NCI-H2196 (cell line): ENCODE measurements at regions not wholly inside any gene's neighbourhood (a gene's known extent, or its start where the extent isn't known, plus 50 kb on each side); places are given as distances from the start of the nearest gene placed in this dataset.

ENCODE experiments used
- DNase-seq: peaks from one replicate; lab custom pipeline; 2025; ENCODE audit not compliant: unreplicated experiment; lab: John Stamatoyannopoulos, UW

DNA sequence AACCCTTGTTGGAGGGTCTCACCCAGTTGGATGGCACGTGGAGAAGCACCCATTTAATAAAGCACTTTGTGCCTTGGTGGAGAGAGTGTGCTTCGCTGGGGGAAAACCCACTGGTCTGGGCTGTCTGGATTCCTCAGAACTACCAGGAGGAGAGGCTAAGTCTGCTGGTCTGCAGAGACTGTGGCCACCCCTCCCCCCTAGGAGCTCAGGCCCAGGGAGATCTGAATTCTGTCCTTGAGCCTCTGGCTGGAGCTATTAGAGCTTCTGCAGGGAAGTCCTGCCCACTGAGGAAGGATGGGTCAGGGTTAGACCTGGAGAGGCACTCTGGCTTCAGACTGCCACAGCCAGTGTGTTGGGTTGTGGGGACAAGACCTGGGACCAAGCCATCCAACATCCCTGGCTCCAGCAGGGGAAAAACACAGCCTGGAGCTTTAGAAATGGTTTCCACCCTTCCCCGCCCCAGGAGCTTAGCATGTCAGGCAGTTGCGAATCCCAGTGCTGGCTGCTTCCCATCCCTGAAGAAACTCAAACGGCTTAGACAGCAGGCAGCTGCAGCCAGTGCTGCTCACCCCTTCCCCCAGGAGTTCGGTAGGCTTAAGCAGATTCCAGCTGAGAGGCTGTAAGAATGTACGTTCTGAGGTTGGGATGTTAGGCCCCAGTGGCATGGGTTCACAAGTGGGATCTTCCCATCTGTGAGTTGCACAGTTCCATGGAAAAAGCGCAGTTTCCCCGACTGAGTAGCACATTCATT is 288.3 kb downstream of the TGFB2 start:
- no peak for DNase-seq

DNA sequence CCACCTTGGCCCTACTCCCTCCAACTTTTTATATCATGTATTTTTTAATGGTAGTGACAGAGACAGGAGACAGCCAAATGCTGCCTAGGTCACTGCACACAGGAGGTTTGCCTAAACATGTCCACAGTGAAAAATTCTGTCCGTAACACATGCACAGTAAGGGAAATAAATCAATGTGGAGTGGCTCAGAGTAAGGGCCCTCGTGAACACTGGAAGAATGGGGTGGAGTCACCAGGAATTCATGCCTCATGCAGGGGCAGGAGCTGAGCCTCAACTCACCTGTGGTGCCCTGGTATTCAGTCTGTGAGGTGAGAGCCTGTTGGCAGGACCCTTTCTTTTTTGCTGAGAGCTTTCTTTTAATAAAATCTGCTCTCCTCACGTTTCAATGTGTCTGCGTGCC is 289.1 kb downstream of the TGFB2 start:
- no peak for DNase-seq

DNA sequence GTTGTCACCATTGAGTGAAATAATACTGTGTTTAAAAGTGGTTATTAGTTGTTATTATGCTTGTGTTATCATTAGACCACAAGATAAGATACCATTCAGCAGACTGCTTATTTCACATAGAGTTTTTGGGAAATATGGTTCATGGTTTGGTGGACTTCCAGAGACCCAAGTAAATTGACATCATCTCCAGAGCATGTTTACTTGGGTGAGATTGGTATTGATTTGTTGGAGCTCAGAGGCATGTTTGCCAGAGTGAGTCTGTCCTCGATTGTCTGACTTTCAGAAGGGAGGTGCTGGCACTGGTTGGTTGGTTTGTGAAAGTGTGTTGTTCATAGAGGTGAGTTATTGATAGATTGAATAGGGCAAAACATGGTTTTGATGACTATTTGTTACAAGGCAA is 291.4 kb downstream of the TGFB2 start:
- DNase-seq, result no peak

DNA sequence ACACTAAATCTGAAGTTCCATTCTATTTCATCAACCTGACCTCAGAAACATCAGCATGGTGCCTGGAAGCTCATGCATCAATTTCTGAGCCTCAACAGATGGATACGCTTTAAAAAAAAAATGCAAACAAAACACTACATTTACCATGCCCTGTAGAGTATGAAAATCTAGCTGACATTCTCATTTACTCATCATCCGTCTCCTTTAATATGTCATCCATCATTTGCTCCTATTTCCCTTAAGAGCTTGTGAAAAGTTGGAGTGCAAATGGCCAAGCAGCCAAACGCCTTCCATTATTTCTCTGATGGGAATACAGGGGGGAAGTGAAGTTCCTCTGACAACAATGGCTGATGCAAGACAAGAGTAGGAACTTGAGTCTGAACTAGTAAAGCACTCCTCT is 295.0 kb downstream of the TGFB2 start:
- DNase-seq, result no peak

DNA sequence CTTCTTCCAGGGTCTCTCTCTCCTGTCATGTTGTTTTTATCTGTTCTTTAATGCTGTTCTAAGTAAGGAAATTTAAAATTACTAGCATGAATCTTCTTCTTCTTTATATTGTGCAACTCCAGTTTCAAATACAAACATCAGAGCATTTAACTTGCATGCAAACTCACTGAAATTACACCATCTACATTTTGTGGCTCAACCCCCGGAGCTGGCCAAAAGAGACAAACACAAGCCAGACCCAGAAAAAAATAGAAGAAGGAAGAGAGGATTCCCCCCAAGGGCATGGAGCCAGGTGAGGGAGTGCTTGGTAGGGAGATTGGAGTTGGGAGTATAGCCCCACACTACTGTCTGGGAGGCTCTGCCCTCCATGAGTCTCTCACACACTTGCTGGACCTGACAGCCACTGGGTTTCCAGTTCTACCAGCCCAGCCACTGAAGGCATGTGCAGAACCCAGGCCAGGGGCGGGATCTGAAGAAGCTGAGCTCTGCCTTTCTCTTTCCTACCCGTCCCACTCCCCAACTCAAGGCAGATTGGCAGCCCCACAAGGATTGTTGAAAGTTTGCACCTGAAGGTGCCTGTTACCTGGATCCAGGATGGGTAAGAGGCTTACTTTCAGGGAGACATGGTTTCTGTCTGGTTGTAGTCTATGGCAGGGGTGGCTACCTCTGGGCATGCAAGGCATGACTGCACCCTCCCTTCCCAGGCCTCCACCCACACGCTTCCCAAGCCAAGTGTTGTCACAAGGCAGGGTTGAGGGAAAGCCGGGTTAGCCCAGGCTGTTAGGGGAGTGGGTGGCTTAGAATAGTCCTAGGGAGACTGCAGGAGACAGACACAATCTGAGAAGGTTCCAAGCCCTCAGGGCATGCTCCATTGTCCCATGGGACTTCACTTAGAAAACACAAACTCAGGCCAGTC is 297.2 kb downstream of the TGFB2 start:
- DNase-seq, result no peak

DNA sequence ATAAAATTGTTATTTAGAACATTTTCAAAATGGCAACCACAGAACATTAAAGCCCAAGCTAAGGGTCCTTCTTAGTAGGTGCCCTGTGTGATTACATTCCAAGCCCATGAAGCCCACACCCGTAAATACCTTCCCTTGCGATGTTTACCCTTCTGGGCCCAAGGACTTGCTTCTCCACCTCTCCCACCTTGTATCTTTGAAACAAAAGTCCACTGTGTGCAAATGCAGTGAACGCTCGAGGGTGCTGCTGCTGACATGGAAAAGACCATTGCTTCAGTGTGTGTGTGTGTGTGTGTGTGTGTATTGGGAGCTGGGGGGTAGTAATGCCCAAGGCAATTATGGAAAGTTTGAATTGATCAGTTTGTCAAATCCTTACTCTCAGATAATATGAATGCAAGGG is 298.1 kb downstream of the TGFB2 start:
- no peak for DNase-seq

DNA sequence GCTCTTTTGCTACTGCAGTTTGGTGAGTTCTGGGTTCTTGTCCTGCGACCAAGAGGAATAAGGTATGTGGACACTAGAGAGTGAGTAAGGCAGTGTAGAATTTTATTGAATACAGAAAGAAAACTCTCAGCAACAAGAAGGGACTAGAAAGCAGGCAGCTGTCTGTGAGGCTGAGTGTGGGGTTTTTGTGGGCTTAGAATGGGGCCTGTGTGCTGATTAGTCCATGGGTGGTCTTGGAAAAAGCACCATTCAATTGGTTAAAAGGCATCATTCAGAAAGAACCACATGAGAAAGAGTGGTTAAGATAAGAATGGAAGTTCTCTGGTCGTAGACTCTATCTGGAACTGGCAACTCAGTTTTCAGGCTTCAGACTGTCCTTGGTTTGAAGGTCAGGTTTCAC is 298.8 kb downstream of the TGFB2 start:
- DNase-seq, result no peak

DNA sequence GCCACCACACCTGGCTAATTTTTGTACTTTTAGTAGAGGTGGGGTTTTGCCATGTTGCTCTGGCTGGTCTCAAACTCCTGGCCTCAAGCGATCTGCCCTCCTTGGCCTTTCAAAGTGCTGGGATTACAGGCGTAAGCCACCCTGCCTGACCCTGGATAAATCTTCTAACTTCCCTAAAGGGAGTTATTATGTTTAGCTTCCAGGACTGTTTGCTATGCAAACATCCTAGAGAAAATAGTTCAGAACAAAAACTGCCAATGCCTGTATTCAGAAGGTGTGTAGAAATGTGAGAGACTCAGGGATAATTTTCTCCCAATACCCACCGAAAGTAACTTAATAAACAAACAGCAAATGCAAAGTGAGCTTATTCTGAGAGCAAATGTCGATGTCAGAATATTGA is 301.2 kb downstream of the TGFB2 start:
- DNase-seq, result no peak

DNA sequence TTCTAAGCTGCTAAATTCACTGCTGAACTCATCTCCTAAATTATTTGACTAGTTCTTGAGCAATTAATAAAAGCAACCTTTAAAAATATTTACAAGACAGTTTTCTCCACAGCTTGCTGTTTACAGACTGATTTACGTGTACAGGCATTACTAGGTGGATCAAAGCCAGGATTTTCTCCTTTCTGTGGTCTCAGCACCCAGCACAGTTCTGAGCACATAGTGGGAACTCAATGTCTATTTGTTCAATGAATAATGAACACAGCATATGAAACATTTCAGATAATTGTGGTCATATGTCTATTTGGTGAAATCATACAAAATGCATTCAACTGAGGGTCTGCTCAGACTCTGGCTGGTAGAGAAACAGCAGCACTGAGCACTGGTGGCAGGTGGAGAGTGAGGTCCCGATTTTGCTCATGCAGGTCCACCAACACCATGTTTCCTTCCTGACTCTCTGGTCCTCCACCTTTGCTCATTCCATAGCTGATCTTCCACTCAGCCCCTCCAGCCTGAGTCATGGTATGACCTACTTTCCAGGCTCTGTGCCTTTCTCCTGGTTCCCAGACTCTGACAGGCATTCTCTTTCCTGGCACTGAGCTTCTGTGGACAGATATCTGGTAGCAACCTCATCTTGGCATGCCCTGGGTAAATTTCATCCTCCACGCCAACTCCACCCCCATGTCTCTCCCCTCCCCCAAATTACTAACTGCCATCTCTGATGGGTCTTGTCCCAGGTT is 311.3 kb downstream of the TGFB2 start:
- DNase-seq, result no peak

DNA sequence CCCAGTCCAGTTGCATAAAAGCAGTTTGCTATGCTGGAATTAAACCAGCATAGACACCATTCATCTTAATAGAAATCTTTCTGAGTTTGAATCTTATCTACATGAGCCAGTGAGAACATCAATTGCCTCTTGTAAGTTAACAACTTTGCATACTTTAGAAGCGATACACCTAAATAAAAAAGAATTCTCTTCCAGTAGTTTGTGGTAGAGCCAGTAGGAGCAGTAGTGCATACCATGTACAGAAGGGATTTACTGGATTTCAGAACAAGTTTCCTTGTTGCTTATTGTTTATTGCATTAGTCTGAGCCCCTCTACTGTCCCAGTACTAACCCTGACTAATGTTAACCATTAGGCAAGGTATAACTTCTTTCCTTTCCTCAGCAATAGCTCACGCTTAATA is 313.1 kb downstream of the TGFB2 start:
- DNase-seq, result no peak

DNA sequence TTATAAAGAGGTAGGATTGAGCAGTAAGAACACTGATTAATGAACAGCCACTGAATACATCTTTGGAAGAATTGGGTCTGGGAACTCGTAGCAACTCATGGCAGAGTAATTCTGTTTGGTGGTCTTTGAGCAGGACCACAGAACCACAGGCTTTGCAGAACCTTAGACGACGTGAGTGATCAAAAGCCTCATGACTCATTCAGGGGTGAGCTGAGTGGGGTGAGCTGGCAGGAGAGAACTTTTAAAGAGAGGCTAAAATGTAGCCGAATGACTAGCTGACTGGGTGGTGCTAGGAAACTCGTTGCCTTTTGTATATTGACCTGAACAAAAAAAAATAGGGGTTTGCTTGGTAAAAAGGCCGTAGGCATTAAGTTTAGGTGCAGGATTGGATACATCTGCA is 313.8 kb downstream of the TGFB2 start:
- no peak for DNase-seq

DNA sequence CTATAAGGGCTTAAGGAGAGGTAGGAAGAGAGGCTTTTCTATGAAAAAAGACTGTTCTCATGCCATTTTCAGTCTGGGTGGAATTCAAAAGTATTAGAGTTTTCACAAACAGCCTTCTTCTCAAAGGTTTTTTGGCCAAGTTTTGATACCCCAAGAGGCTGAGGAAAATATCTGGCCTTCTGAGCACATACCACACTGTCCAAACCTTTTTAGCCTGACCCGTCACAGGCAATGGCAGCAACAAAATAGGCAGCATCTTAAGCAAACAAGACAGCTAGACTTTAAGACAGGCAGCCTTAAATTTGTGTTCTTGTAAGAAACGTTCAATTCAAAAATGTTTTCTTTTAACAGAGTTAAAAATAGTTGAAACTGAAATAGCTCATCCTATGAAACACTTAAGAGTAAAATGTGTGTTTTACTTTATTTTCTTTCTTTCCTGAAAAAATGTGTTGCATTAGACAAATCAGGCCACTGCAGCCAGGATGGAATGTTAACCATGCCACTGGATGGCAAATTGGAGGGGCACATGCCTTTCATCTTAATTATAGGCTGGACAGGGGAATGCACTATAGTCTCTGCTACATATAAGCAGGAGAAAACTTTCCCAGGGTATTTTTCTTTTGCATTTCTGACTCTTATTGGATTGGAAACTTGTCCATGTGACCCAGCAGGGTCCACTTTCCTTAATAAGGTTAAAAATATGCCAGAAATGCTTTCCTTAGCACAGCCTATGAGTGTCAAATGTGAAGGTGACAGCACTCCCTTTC is 315.0 kb downstream of the TGFB2 start:
- no peak for DNase-seq

DNA sequence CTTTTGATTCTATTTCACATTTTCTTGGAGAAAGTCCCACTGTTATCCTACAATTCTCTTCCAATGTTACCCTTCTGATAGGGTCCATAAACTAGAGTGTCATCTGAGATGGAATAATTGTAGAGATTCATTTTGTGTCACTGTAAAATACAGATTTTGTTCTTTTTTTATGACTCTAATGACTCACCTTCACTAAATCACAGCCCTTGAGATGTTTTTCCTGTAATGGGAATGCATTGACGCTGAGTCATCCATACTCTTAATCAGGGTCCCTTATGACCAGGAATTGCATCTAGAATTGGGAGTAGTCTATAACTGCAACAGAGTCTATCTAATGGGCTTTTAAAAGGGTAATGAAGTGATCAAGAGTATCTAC is 315.5 kb downstream of the TGFB2 start:
- DNase-seq, result no peak

DNA sequence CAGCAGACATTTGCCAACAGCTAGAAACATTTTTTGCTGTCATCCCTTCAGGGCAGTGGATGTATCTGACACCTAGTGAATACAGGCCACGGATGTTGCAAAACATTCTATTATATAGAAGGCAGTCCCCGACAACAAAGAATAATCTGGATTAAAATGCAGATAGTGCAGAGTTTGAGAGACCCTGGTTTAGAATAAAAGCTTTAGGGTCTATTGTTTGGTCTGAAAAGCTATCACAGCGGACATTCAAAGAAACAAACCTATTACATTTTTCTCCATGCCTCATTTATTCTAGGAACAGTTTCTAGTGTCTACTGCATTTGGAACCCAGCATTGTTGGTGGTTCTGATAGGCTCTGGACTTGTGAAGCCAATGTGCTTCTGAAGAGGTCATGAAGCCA is 316.3 kb downstream of the TGFB2 start:
- no peak for DNase-seq

DNA sequence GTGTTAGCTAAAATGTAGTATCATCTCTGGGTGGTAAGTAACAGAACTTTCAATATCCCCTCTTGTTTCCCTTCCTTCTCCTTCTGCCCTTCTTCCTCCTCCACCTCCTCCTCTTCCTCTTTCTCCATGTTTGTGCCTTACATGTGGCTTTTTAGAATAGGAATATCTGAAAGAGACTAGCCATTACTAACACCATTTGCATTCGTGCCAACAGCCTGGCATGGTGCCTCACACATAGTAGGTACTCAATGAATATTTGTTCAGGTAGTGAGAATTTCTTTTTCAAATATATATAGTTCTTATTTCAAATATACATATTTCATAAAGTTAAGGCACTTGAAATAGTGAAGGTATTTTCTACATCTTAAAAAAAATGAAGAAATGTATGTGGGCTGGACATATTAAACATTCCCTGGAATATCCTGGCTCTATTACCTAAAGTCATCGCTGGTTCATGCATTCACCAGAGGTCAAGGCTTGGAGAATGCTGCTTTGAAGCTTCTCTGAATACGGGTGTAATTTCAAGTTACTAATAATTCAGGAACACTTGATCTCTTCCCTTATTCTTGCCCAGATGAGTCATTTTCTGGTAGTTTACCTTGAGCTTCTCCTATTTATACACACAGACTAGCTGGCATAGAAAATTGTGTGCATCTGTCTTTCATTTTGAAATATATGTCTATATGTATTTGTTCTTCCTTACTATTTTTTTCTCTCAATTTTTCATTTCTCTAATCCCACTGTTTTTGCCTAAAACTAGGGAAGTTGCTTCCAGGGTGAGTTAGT is 319.4 kb downstream of the TGFB2 start:
- no peak for DNase-seq

DNA sequence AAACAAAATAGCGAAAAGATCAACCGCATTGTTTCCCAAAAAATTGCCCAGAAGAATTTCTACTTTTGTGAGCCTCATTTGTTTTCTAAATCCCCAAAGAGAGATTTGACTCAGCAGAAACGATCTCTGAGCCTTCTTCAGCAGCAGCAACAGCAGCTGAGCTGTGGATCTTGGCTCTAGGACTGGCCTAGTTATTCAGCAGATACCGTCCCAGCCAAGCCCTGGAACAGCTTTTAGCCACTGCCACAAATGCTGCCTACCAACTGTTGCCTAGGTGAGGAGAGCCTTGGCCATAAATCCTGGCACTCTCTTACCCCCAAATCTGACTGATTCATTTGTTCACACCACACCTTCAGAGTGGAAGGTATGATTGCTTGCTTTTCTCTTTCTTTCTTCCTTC is 320.1 kb downstream of the TGFB2 start:
- no peak for DNase-seq

DNA sequence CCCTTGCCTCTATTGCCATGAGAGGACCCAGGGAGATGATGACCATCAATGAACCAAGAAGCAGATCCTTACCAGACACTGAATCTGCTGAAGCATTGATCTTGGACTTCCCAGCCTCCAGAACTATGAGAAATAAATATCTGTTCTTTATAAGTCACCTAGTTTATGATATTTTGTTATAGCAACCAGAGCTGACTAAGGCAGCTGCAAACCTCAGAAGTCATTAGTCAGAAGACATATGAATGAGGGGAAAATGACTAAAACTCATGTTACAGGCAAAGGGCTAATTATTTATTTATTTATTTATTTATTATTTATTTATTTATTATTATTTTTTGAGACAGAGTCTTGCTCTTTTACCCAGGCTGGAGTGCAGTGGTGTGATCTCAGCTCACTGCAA is 321.1 kb downstream of the TGFB2 start:
- no peak for DNase-seq

DNA sequence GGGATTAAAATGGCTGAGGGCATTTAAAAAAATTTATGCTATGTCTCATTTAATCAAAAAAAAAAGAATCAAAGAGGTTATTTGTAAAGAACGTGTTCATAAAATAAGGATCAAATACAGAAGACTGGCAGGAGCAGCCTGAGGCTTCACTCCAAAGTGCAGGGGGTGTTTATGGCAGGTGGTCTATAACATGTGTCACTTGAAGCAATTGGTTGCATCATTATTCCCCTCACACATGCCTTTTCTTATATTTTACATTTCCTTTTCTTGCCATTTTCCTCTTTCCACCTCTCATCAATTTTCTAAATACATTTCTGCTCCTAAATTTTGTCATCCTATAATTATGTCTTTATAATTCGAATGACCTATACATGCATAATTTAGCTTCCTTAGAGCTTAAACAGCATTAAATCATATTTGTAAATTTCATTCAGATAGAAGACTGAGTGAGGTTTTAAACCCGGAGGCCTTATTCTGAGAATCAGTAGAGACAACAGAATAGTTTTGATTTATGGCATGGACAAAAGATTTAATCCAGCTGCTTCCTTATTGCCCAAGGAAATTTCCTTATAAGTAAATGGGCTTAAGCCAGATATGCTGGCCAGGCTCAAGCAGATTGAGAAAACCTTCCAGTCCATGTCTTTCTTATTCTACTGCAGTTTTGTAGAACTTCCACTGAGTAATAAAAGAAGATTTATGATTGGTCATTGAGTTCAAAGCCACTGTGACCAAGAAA is 322.8 kb downstream of the TGFB2 start:
- DNase-seq, result no peak

DNA sequence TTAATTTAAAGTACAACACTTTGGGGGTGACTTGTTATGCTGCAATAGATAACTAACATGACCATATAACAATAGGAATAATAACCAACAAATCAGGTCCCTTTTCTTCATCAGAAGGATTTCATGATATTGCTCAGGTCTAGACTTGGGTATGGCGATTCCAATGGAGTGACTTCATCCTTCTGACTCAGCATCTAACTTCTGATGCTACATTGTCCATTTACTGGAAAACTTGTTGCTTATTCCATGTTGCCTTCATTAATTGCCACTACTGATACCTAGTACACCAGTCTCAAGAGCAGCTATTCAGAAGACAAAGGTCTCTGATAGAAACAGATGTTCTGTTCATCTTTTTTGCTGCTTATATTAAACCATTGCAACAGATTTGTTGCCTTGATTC is 324.3 kb downstream of the TGFB2 start:
- DNase-seq, result no peak

DNA sequence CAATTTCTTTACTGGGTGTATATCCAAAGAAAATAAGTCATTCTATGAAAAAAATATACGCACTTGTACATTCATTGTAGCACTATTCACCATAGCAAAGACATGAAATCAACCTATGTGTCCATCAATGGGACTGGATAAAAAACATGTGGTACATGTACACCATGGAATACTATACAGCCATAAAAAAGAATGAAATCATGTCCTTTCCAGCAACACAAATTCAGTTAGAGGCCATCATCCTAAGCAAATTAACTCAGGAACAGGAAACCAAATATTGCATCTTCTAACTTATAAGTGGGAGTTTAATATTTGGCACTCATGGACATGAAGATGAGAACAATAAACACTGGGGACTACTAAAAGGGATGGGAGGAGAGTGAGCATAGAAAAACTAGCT is 325.7 kb downstream of the TGFB2 start:
- DNase-seq, result no peak
